Panc1 (cell line): ENCODE measurements at regions not wholly inside any gene's neighbourhood (a gene's known extent, or its start where the extent isn't known, plus 50 kb on each side); places are given as distances from the start of the nearest gene placed in this dataset.

Experiments
- ATAC-seq: fragments of 200-7000 bp; cut with Tn5 transposase; 2 replicates; pipeline ENCODE4 v1.9.1; 2020; ENCODE audit warnings: mild to moderate bottlenecking, moderate library complexity
- BruUV-seq: library from RNA; stranded (reverse); fragments of 400-500 nt; replicated peaks from 2 replicates; lab custom pipeline; 2021; lab: Mats Ljungman, UMichigan
- CTCF ChIA-PET: fragments of 300-600 bp; sonication (Branson Sonifier 250); formaldehyde crosslinking; loops from one replicate; lab custom pipeline; 2022; ENCODE audit warnings: antibody characterized with exemption; lab: Charles Lee
- POLR2A ChIA-PET: fragments of 300-600 bp; sonication (Branson Sonifier 250); formaldehyde crosslinking; loops from one replicate; lab custom pipeline; 2022; ENCODE audit warnings: antibody characterized with exemption; lab: Charles Lee
- DNase-seq: peaks from one replicate; pipeline ENCODE4 v3.0.0-alpha.2; 2010; ENCODE audit warnings: low read depth, low spot score
- H3K27ac ChIP-seq: 2 replicates; pipeline ENCODE4 v1.5.1; 2011; ENCODE audit warnings: mild to moderate bottlenecking, low read length, inconsistent platforms
- H3K27me3 ChIP-seq: fragments of 200-500 bp; sonication (Bioruptor generic); 2 replicates; pipeline ENCODE4 v1.6.0; 2014; ENCODE audit warnings: low read length, inconsistent platforms; ENCODE audit not compliant: control insufficient read depth, insufficient read depth
- H3K36me3 ChIP-seq: fragments of 200-500 bp; sonication (Bioruptor generic); 2 replicates; pipeline ENCODE4 v1.5.1; 2014; ENCODE audit warnings: inconsistent platforms, mild to moderate bottlenecking, low read length, moderate library complexity; ENCODE audit not compliant: control insufficient read depth, insufficient read depth
- H3K4me1 ChIP-seq: 2 replicates; pipeline ENCODE4 v1.5.1; 2011; ENCODE audit warnings: inconsistent platforms, mild to moderate bottlenecking, low read length, moderate library complexity; ENCODE audit not compliant: control insufficient read depth, insufficient read depth
- H3K4me3 ChIP-seq, 2 experiments: 2 replicates each; pipeline ENCODE4 v1.5.1; 2011 to 2012; ENCODE audit warnings: low read depth in 2 of 2, low read length in 2 of 2, mild to moderate bottlenecking in 2 of 2, inconsistent platforms in 1 of 2, moderate library complexity in 1 of 2
- H3K9me3 ChIP-seq: fragments of 200-500 bp; sonication (Bioruptor generic); 2 replicates; pipeline ENCODE4 v1.5.1; 2014; ENCODE audit warnings: low read depth, mild to moderate bottlenecking, inconsistent platforms, low read length, moderate library complexity; ENCODE audit not compliant: control insufficient read depth, insufficient read depth
- POLR2AphosphoS5 ChIP-seq: IDR thresholded peaks from 2 replicates; pipeline ENCODE4 v1.6.1; 2012; ENCODE audit warnings: mild to moderate bottlenecking, low read depth, low read length, moderate library complexity
- SIN3A ChIP-seq: IDR thresholded peaks from 2 replicates; pipeline ENCODE4 v1.6.1; 2012; ENCODE audit warnings: low read depth, mild to moderate bottlenecking, low read length, moderate library complexity, borderline replicate concordance; ENCODE audit not compliant: insufficient read depth
- TCF7L2 ChIP-seq: IDR thresholded peaks from 2 replicates; pipeline ENCODE4 v1.6.1; 2011; ENCODE audit warnings: mild to moderate bottlenecking, low read depth, low read length, inconsistent platforms
- in situ Hi-C: cut with HindIII; loops from 2 replicates; pipeline ENCODE4 v1.10.0; 2016; ENCODE audit warnings: low sequenced_read_pairs, low pct_unique_long_range_greater_than_20kb
- intact Hi-C: fragments of 100-400 bp; cut with micrococcal nuclease; formaldehyde crosslinking; loops from one replicate; pipeline ENCODE4 v1.10.0; 2022; ENCODE audit not compliant: unreplicated experiment
- TF ChIP-seq, protein P1 (sequence below), 2 experiments: IDR thresholded peaks; 2 replicates each; pipeline ENCODE4 v1.6.1; 2011 to 2012; ENCODE audit warnings: low read depth in 2 of 2, control low read depth in 1 of 2, low read length in 1 of 2, mild to moderate bottlenecking in 1 of 2, moderate library complexity in 1 of 2; ENCODE audit not compliant: insufficient read depth in 1 of 2
- TF ChIP-seq, protein P2 (sequence below): fragments of 450-650 bp; IDR thresholded peaks from 2 replicates; pipeline ENCODE4 v1.5.1; 2017; ENCODE audit warnings: mild to moderate bottlenecking

DNA sequence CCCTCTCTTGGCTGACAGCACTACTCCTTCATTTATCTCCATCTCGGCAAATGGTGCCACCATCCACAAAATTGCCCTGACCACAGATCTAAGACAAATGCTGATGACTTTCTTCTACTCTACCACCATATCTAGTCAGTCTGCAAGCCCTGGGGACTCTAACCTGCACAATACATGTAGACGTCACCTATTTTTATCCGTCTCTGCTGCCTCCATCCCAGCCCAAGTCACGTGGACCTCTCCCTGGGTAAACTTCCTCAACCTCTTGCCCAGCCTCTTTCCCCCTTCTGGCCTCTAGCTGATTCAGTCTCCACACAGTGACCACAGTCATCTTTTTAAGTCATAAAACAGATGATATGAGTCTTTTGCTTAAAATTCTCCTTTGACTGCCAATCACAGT lies 1203.0 kb downstream of the AACS start:
- no peaks in the 10 kb centered on the region for H3K9me3 ChIP-seq
- no peak for TF ChIP-seq SIN3A
- TF ChIP-seq, protein P1, sequence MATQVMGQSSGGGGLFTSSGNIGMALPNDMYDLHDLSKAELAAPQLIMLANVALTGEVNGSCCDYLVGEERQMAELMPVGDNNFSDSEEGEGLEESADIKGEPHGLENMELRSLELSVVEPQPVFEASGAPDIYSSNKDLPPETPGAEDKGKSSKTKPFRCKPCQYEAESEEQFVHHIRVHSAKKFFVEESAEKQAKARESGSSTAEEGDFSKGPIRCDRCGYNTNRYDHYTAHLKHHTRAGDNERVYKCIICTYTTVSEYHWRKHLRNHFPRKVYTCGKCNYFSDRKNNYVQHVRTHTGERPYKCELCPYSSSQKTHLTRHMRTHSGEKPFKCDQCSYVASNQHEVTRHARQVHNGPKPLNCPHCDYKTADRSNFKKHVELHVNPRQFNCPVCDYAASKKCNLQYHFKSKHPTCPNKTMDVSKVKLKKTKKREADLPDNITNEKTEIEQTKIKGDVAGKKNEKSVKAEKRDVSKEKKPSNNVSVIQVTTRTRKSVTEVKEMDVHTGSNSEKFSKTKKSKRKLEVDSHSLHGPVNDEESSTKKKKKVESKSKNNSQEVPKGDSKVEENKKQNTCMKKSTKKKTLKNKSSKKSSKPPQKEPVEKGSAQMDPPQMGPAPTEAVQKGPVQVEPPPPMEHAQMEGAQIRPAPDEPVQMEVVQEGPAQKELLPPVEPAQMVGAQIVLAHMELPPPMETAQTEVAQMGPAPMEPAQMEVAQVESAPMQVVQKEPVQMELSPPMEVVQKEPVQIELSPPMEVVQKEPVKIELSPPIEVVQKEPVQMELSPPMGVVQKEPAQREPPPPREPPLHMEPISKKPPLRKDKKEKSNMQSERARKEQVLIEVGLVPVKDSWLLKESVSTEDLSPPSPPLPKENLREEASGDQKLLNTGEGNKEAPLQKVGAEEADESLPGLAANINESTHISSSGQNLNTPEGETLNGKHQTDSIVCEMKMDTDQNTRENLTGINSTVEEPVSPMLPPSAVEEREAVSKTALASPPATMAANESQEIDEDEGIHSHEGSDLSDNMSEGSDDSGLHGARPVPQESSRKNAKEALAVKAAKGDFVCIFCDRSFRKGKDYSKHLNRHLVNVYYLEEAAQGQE (IDR thresholded peaks at IDR 0.05; ENCODE audit: insufficient read depth in 1 of 2, low read depth in 2 of 2, low read length in 1 of 2): no peak
- no TSS peak for BruUV-seq
- in situ Hi-C loops: no loop called here
- ATAC-seq (no peak), DNase-seq (no peak)
- no peaks in the 10 kb centered on the region for H3K27me3 ChIP-seq
- H3K27ac ChIP-seq: no peak overlapping the region
- intact Hi-C loops: no loop called here
- ChIA-PET POLR2A (no interaction called here), CTCF (no interaction called here)
- H3K4me3 ChIP-seq: no peak overlapping the region
- no peaks in the 10 kb centered on the region for H3K36me3 ChIP-seq
- no peaks in the 10 kb centered on the region for H3K4me1 ChIP-seq

DNA sequence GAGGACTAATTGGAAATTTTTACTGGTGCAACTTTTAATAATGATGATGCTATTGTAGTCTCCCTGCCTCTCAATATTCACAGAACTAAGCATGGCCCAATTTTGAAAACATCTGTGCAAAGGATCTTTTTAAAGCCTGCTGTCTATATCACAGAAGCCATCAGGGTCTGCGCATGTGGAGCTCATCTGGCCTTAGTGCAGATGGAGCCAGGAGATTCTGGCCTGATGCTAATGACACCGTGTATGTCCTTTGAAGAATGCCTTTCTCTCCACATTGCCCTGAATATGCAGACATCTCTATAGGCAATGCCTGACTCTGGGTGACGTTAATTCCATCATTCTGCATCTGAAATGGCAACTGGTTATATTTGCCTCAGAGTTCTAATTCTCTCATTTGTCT lies 1205.9 kb downstream of the AACS start:
- in situ Hi-C loops: no loop called here
- ATAC-seq (no peak), DNase-seq (no peak)
- Histone ChIP-seq H3K9me3 (no peaks in the 10 kb centered on the region), H3K27me3 (no peaks in the 10 kb centered on the region), H3K4me1 (no peaks in the 10 kb centered on the region), H3K27ac (no peak overlapping the region), H3K36me3 (no peaks in the 10 kb centered on the region), H3K4me3 (no peak overlapping the region)
- TF ChIP-seq POLR2AphosphoS5: no peak
- no peak for TF ChIP-seq SIN3A
- TF ChIP-seq, protein P1 (IDR thresholded peaks at IDR 0.05; ENCODE audit: insufficient read depth in 1 of 2, low read depth in 2 of 2, low read length in 1 of 2): no peak
- TF ChIP-seq TCF7L2: no peak
- TF ChIP-seq, protein P2, sequence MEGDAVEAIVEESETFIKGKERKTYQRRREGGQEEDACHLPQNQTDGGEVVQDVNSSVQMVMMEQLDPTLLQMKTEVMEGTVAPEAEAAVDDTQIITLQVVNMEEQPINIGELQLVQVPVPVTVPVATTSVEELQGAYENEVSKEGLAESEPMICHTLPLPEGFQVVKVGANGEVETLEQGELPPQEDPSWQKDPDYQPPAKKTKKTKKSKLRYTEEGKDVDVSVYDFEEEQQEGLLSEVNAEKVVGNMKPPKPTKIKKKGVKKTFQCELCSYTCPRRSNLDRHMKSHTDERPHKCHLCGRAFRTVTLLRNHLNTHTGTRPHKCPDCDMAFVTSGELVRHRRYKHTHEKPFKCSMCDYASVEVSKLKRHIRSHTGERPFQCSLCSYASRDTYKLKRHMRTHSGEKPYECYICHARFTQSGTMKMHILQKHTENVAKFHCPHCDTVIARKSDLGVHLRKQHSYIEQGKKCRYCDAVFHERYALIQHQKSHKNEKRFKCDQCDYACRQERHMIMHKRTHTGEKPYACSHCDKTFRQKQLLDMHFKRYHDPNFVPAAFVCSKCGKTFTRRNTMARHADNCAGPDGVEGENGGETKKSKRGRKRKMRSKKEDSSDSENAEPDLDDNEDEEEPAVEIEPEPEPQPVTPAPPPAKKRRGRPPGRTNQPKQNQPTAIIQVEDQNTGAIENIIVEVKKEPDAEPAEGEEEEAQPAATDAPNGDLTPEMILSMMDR: no peak
- BruUV-seq: no TSS peak
- CTCF ChIA-PET: no interaction called here
- POLR2A ChIA-PET: no interaction called here
- intact Hi-C loops: no loop called here
